Lung microvascular endothelial cell (primary cell): ENCODE measurements at regions not wholly inside any gene's neighbourhood (a gene's known extent, or its start where the extent isn't known, plus 50 kb on each side); places are given as distances from the start of the nearest gene placed in this dataset.

Experiments
- DNase-seq, 2 donors: peaks; one replicate each; pipeline versions ENCODE4 v3.0.0 to v3.0.0-alpha.2; 2010; ENCODE audit warnings: low read depth in 2 of 2

DNA sequence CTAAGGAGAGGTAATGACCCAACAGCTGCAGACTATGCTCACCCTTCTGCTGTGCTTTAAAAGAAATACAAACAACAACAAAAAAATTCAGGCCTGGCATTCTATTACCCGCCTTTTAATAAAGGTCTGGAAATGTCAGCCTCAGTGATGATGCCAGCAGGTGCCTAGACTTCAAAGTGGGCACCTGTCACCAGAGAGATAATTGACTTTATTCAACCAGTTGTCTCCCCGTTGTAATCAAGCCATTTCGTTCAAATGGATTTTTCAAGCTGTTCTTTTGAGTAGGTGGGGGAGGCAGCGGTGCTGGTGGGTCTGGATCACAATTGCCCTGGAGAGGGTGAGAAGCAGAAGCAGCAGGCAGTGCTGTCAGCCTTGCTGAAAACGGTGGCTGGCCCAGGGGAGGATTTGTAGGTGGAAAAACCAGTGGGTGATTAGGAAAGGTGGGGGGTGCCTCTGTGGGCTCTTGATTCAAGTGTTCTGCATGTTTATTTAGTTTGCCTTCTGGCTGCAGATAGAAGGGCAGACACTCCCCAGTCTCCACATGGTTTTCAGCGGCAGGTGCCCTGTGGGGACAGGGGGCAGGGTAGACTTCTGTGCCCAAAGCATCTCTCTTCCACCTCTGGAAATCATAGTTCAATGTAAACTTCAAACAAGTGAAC, 300.2 kb upstream of the SLCO3A1 start:
- DNase-seq: no peak

DNA sequence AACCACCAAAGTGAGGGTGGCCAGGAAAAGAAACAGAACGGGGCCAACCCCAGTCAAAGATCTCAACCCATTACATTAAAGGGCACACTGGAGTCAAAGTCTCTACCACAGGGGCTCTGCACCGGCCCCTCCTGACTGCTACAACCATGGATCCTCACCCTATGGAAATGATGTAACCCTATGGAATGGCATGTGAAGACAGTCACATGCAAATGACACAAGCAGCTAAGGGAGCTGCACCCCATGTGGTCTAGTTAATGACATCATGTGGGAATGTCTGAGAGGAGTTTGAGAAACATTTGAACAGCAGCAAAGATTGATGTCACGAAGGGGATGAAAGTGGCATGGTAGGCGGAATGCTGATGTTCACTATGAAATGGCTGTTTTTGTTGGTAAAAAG, 298.2 kb upstream of the SLCO3A1 start:
- no peak for DNase-seq

DNA sequence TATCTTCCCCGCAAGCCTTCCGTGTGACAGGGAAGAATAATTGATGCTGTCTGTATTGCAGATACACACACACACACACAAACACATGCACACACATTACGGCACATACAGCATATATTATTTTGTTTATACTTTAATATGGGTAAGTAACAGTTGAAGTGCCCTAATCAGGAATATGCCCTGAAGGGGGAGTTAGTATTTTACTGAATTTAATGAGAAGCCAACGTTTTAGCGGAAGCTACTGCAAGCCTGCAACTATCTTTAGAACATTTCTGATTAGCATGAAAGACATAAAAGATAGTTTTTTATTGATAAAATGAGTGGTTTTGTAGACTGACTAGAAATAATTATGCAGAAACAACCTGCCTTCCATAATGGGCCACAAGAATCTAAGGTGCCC, 296.6 kb upstream of the SLCO3A1 start:
- DNase-seq: no peak

DNA sequence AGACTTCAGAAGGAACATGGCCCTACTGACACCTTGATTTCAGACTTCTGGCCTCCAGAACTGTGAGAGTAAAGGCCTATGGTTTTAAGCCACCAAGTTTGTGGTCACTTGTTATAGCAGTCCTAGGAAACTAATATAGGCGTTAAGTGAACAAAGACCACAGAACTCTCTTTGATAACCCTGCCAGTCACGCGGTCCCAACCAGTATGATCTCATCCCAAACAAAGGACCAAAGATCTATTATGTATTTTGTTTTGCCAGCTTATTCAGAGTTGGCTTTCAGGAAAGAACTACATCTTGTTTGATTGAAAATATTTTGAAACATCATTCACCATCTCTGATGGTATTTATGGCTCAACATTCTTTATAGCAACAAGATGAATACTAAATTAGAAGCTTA, 294.4 kb upstream of the SLCO3A1 start:
- no peak for DNase-seq

DNA sequence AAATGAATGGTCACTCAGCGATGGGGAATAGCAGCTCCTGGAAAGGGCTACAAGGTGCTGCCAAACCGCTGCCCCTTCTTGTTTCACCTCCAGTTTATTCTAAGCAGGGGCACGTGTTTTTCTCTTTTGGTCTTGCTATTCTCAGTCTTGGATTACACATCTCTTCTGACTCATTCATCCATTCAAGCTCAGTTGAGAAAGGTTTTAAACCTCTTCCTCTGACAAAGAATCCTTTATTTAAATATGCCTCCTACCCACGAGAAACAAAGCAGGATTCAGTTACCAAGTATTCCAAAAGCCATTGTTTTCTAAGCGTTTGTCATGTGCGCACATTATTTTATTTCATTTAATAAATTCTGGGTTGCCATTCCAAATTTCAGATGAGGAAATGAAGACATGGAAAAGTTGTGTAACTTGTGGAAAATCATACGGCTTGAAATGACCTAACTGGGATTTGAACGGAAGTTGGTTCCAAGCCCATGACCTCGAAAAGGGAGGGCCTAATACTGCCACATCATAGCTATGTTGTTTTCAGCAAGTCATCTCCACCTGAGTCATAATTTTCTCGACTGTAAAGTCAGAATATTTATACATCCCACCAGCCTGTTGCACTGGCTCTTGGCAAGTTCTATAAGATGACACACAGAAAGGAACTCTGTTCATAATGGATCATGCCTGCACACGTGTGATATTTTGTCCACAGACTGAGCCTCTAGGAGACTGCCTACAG, 292.0 kb upstream of the SLCO3A1 start:
- DNase-seq: peak; percentile 57 to 61

DNA sequence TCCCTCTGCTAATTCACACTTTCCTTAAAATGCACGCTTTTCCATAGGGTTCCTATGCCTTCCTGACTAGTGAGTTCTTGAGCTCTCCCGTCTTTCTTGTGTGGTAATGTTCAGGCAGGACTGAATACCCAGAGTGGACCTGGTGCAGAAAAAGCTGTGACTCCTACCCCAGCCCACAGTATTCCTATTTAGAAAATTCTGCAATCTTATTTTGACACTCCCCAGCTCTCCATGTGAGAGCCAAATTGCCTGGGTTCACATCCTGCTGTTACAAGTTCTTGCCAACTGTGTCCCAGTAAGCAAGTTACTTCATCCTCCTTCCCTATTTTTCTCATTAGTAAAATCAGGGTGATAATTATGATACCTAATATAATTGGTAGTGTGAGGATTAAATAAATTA, 290.8 kb upstream of the SLCO3A1 start:
- DNase-seq: no peak

DNA sequence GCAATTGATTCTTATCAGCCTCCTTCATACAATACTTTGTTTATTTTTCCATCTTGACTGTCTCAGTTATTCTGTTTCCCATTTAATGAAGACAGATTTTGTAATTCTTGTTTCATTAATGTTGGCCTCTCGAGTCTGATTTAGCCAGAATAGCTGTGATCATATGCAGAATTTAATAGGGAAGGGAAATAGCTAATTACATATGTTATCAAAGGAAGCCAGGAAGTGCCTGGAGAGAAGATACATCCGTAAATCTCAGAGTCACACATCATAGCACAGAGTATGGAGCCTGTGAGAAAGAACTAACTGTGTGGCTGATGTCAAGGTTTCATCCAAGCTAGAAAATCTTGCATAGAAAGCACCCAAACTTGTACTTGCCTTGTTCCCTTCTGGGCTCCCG, 288.9 kb upstream of the SLCO3A1 start:
- DNase-seq: no peak

DNA sequence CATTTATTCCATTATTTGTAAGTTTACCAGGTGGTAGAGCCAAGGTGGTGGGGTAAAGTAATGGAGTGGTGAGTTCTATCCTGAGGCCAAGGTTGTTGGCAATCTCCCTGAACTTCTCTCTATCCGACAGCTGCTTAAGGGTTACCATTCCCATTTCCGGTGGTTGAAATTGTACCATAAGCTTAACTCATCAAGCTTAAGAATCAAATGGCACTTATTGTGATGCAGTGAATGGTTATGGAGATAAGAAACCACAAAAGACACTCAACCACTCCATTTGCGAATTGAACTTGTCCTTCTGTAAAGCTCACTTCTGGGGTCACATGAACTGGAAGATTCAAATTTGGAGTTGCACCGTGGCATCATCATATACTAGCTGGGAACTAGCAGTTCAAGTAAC, 287.4 kb upstream of the SLCO3A1 start:
- DNase-seq: no peak

DNA sequence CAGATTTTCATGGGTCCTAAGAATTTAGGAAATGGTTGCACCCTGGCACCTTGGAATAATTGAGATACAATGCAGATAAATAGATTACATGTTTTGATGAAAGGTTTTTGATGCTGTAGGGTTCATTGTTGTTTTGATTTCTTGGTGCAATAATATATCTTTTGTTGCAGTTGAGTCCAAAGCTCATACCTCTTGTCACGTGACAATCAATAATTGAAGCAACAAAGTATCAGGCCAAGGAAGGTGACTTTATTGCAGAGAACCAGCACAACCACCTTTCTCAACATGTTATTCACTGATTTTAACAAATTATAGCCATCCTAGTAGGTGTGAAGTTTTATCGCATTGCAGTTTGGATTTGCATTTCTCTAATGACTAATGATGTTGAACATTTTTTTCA, 285.5 kb upstream of the SLCO3A1 start:
- DNase-seq: no peak

DNA sequence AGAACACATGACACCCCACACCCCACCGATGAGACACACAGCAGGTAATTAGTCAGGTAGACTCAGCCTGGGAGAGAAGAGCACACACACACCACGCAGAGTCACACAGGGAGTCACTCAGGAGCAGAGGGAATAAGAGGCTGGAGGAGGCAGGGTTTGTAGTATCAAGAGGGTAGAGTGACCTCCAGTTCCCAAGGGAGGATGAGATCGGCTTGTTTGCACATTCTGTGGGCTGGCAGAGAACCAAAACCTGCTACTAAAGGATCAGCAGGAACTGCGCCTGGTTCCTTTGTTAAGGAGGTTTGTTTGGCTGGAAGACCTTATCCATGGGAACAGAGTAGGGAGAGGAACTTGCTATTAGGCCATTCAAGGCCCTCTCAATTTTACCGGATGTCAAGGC, 281.4 kb upstream of the SLCO3A1 start:
- DNase-seq: peak in 1 of 2 donors; percentile 25

DNA sequence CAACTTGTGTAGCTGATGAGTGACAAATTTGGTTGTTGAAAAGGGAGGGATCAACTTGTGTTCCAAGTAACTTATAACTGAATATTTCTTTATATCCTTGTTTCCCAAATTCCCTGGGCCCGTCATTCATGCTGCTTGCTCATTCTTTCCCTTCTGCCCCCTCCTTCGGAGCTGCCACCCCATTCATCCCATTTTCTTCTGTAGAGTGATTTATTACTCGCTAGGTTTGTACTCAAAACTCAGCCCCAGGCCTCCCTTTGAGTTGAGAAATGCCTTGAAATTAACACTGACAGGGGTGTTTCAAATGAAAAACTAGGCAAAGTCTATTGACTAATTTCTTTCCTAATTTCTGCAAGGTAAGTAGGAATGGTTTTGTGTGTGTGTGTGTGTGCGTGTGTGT, 277.4 kb upstream of the SLCO3A1 start:
- DNase-seq: no peak

DNA sequence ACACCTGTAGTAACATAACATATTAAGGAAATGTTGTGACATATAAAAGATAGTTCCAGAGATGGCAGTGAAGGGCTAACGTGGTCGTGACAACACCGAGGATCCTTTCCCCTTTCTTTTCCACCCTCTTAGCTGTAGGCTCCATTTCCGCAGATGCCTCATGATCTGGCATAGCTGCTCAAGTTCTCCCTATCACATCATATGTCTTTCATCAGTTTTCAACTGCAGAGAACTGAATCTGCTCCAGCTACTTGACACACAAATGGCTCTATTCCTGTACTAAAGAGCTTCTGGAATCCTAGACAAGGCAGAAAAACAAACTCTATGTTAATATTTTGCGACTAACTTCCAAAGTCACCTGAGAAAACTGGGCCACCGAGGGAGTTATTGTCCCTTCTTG, 275.0 kb upstream of the SLCO3A1 start:
- no peak for DNase-seq

DNA sequence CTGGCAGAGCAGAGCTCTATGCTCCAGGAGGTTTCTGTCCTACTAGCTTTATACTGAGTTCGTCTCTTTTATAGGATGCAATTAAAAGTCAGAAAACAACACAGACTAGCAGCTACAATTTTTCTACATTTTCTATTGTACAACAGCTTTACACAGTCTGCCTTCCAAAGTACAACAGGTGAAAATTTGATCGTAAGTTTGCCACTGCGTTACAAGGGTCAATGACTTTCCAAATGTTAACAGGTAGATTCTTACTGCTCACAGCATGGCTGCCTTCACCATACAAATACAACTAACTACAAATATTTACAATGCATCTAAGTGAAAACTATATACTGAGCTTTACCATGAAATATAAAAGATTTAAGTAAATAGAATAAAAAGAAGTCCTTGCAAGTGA, 268.6 kb upstream of the SLCO3A1 start:
- DNase-seq: no peak

DNA sequence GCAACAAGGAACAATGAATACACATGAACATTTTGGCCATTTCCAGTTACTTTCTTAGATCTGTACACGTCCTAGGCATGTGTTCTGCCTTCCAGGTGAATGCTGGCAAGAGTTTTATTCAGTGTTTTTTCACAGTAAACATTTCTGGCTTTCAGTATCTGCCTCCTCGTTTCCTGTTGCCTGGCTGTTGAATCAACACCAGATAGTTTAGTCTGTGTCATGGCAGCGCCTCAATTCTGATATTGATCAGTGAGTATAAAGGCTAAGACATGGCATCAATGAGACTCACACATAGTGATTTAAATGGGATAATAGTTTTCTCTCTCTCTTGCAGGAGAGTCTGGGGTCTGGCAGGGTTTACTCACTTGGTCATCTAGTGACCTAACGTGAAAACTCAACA, 266.9 kb upstream of the SLCO3A1 start:
- DNase-seq: no peak

DNA sequence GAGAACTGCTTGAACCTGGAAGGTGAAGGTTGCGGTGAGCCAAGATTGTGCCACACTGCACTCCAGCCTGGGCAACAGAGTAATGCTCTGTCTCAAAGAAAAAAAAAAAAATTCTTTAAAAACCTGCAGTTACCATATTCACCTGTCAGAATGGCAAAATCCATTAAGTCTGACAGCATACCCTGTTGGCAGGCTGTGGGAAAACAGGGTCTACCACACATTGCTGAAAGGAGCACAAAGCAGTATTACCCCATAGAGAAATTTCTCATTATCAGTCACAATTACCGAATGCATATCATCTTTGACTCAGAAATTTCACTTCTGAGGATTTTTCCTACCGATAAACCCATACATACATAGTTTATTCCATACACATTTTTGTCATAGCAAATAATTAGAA, 264.1 kb upstream of the SLCO3A1 start:
- no peak for DNase-seq

DNA sequence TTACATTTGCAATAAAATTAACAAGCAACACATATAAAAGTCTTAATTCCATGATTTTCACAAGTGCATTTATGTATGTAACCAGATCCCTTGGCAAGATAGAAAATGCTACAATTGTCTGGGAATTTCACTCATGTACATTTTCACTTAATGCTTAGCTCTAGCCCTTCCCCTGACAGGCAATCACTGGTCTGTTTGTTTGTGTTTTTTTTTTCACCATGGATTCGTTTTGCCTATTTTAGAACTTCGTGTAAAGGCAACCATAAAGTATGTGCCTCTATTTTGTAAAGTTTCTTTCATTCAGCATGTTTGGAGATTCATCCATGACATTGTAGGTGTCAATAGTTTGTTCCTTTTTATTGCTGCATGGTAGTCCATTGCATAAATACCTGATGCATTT, 260.9 kb upstream of the SLCO3A1 start:
- DNase-seq: no peak

DNA sequence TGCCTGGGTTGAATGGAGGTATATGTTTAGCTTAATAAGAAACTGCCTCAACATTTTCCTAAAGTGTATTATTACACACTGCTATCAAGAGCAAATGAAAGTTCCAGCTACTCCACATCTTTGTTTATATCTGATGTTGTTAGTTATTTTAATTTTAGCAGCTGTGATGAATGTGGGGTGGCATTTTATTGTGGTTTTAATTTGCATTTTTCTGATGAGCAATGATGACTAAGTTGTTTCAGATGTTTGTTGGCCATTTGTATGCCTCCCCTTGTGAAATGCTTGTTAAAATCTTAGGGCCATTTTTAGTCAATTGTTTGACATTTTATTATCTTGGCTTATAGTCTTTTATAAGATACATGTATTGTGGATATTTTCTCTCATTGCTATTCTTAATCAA, 260.4 kb upstream of the SLCO3A1 start:
- DNase-seq: no peak

DNA sequence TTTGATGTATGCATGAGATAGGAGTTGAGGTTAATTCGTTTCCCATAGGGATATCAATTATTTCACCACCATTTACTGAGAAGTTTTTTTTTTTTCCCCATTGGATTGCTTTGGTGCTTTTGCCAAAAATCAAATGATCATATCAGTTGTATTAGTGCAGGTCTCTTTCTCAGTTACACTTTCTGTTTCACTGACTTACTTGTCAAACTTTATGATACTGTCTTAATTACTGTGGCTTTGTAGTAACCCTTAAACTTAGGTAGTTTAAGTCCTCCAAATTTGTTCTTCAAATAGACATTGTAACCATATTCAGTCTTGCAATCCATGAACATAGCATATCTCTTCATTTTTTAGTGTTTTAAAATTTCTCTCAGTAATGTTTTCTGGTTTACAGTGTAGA, 259.9 kb upstream of the SLCO3A1 start:
- DNase-seq: no peak

DNA sequence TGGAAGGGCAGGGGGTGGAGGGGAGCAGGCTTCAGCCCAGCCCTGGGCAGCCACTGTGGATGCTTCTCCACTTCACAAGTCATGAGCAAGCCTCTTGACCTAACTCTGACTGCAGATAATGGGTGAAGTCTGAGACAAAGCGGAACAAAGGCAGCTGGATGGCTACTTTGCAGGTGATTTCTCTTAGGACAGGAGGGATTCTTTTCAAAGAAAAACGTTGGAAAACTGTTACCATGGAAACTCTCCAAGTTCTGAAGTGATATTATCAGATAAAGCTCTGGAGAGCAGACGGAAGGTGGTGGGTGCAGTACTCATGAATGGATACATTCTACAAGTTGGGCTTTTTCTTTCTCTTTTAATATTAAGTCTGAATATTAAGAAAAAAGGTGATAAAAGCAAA, 254.2 kb upstream of the SLCO3A1 start:
- no peak for DNase-seq

DNA sequence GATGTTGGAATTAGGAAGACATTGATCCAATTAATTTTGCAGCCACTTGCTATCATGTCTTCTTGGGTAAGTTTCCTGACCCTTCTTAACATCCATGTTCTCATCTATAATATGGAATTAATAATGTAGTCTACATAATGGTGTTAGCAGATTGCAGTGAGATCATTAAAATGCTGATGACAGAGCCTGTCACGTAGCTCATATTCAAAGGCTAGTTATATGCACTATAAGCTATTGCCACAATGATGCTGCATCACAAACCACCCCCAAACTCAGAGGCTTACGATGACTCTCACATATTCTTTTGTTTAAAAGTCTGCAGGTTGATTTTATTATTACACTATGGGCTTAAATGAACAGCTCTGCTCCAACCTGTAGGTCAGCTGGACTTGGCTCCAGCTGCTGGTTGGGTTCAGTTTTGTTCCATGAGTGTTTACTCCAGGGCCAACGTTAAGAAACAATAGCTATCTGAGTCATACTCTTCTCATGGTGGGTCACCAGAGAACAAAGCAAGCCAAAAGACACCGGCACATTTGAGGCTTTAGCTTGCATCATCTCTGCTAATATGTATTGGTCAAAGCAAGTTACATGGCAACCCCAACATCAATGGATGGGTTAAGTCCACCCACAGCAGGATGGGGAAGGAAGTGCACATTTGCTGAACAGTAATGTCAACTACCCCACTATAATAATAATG, 250.0 kb upstream of the SLCO3A1 start:
- DNase-seq: no peak

DNA sequence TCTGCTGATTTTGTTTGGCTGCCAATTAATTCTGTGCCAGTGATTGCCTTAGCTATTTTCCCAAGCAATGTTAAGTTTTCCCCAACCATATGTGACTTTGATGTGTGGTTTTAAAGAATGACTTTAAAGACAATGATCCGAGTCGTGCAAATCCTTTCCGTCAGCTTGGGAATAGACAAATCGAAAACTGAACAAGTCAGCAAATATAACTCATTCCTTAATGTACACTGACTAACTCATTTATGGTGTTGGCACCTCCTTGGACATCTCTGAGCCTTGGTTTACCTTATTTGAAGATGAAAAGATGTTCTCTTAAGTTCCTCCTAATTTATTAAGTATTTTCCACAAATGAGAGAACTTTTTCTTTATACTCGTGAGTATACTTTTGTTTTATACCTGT, 249.4 kb upstream of the SLCO3A1 start:
- DNase-seq: no peak

DNA sequence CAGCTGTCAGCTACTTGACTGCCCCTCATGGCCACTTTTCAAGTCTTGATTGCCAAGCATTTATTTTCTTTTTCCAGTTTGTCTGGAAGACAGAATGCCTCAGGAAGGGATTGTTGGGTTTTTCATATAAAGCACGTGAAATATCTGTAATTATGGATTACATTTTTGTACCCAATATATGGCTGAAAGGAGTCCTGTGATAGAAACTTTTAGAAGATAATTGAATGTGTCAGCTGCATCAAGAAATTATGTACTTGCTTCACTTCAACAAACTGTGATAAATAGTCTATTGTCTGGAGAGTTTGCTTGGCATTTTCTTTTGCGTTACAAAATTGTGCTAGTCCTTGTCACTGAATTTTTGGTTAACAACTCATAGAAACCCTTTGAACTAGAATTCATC, 247.9 kb upstream of the SLCO3A1 start:
- DNase-seq: no peak

DNA sequence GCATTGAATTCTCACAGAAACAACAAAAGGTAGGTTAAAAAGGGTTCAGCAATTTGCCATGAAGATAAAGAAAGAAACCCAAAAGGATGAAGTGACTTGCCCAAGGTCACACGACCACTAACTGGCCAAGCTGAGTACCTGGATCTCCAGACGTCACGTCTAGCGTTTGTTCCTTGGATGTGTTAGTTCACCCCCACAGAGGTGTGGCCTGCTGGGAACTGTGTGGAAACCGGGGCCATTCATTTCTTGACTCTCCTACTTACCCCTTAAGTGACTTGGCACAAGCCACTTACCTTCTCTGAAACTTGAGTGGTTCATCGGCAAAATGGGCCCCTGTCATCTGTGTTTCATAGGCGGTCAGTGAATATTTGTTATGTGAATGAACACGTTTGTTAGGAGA, 244.3 kb upstream of the SLCO3A1 start:
- DNase-seq: no peak
